K562 (cell line): ENCODE measurements at regions not wholly inside any gene's neighbourhood (a gene's known extent, or its start where the extent isn't known, plus 50 kb on each side); places are given as distances from the start of the nearest gene placed in this dataset.

Experiments used
- REST ChIP-seq, 2 experiments: fragments of 450-650 bp; formaldehyde crosslinking in 1 of 2; IDR thresholded peaks; 2 replicates each; pipeline versions ENCODE4 v1.4.0 to v1.6.1; 2014 to 2020; ENCODE audit warnings: mild to moderate bottlenecking in 2 of 2, borderline replicate concordance in 1 of 2, low read depth in 1 of 2
- ZBTB33 ChIP-seq: sonication (generic); formaldehyde crosslinking; IDR thresholded peaks from 2 replicates; pipeline ENCODE4 v1.8.1; 2023; ENCODE audit warnings: mild to moderate bottlenecking, missing genetic modification reagents

DNA sequence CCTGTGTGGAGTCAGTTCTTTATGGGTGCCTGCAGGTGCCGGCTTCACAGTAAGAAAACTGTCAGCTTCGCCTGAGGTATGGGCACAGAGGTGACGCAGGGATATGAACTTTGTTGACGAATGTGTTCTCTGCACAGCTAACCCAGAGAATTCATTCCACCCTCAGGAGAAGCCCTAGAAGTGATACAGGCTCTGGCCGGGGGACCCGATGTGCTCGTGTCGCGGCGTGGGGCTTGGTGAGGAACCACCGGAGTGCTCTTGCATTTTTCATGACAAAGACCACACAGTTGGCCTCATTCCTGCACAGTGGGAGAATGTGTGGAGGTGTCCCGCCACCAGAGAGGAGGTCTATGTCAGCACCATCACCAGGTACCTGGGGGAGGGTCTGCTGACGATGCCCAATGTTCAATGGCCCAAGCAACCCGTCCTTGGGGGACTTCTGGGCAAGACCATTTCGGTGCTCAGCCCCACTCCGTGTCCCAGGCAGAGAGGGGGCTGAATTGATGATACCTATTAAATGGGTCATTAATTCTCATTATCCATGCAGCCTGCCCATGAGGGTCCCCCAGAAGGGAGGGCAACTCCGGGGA is 147.5 kb upstream of the RTL1 start:
- no peak for TF ChIP-seq ZBTB33
- TF ChIP-seq REST (IDR thresholded peaks at IDR 0.05; ENCODE audit: borderline replicate concordance), result no peak
- no peak for TF ChIP-seq REST (CRISPR knock-in tag; IDR thresholded peaks at IDR 0.05; ENCODE audit: low read depth)
